HCT116 (cell line): ENCODE measurements at regions not wholly inside any gene's neighbourhood (a gene's known extent, or its start where the extent isn't known, plus 50 kb on each side); places are given as distances from the start of the nearest gene placed in this dataset.

Experiments
- ATAC-seq: fragments of 200-7000 bp; cut with Tn5 transposase; 2 replicates; pipeline ENCODE4 v1.9.1; 2020; ENCODE audit warnings: mild to moderate bottlenecking, moderate library complexity
- BruUV-seq: library from RNA; stranded (reverse); fragments of 400-500 nt; replicated peaks from 2 replicates; lab custom pipeline; 2021; lab: Mats Ljungman, UMichigan
- CTCF ChIA-PET: fragments of 300-600 bp; sonication (Branson Sonifier 250); formaldehyde crosslinking; loops from one replicate; lab custom pipeline; 2021; ENCODE audit warnings: antibody characterized with exemption; lab: Charles Lee
- POLR2A ChIA-PET: fragments of 300-600, 350-600 bp; sonication (Branson Sonifier 250); formaldehyde crosslinking; loops from one replicate; lab custom pipeline; 2021; ENCODE audit warnings: antibody characterized with exemption; lab: Charles Lee
- RAD21 ChIA-PET, 2 experiments: fragments of 300-600 bp; sonication (Branson Sonifier 250); formaldehyde crosslinking; loops; one replicate each; lab custom pipeline; 2023; ENCODE audit warnings: low total read pairs in 2 of 2; ENCODE audit not compliant: uncharacterized antibody in 2 of 2, unreplicated experiment in 2 of 2, low non-redundant PET in 1 of 2; lab: Charles Lee
- DNase-seq: peaks from one replicate; pipeline ENCODE4 v3.0.0-alpha.2; 2010; ENCODE audit warnings: low read depth, low spot score
- H2AFZ ChIP-seq: fragments of 200-600 bp; shearing (Covaris generic), sonication (generic); 2 replicates; pipeline ENCODE4 v1.6.1; 2017; ENCODE audit warnings: low read depth, mixed run types, mixed read lengths, antibody characterized with exemption, low read length; ENCODE audit not compliant: poor library complexity, severe bottlenecking
- H3K27ac ChIP-seq: 2 replicates; pipeline ENCODE4 v1.5.1; 2012; ENCODE audit warnings: low read depth, low read length
- H3K27me3 ChIP-seq: fragments of 200-600 bp; sonication (generic); 2 replicates; pipeline ENCODE4 v1.6.1; 2016; ENCODE audit warnings: mixed run types, low read length, mixed read lengths; ENCODE audit not compliant: insufficient read depth
- H3K36me3 ChIP-seq, 2 experiments: fragments of 200-500 bp in 1 of 2; fragments of 200-600 bp in 1 of 2; sonication (Bioruptor generic) in 1 of 2; sonication (generic) in 1 of 2; 2 replicates each; pipeline versions ENCODE4 v1.5.1 to v1.6.1; 2014 to 2016; ENCODE audit warnings: low read length in 2 of 2, inconsistent platforms in 1 of 2, mixed read lengths in 1 of 2, mixed run types in 1 of 2; ENCODE audit not compliant: insufficient read depth in 2 of 2, control insufficient read depth in 1 of 2
- H3K4me1 ChIP-seq, 2 experiments: fragments of 200-600 bp in 1 of 2; sonication (generic) in 1 of 2; 2 replicates each; pipeline versions ENCODE4 v1.5.1 to v1.6.1; 2012 to 2017; ENCODE audit warnings: low read length in 2 of 2, inconsistent platforms in 1 of 2, mild to moderate bottlenecking in 1 of 2, mixed read lengths in 1 of 2, mixed run types in 1 of 2, moderate library complexity in 1 of 2; ENCODE audit not compliant: insufficient read depth in 2 of 2, control insufficient read depth in 1 of 2
- H3K4me2 ChIP-seq: fragments of 200-600 bp; sonication (generic); 2 replicates; pipeline ENCODE4 v1.6.1; 2017; ENCODE audit warnings: mixed run types, low read length, mixed read lengths
- H3K4me3 ChIP-seq, 2 experiments: fragments of 200-600 bp in 1 of 2; sonication (generic) in 1 of 2; replicated peaks in 1 of 2; 2 replicates each; pipeline ENCODE4 v1.5.1; 2011 to 2016; ENCODE audit warnings: low read length in 2 of 2, control low read depth in 1 of 2, low read depth in 1 of 2, mild to moderate bottlenecking in 1 of 2, mixed read lengths in 1 of 2, mixed run types in 1 of 2
- H3K79me2 ChIP-seq: fragments of 200-600 bp; sonication (generic); 2 replicates; pipeline ENCODE4 v1.6.1; 2017; ENCODE audit warnings: mild to moderate bottlenecking, mixed run types, low read length, moderate library complexity, mixed read lengths; ENCODE audit not compliant: insufficient read depth
- H3K9ac ChIP-seq: fragments of 200-600 bp; sonication (generic); 2 replicates; pipeline ENCODE4 v1.6.1; 2016; ENCODE audit warnings: low read length, mixed read lengths
- H3K9me2 ChIP-seq: fragments of 200-600 bp; sonication (generic), shearing (Covaris generic); 2 replicates; pipeline ENCODE4 v1.6.1; 2017; ENCODE audit warnings: mixed run types, mild to moderate bottlenecking, moderate library complexity; ENCODE audit not compliant: insufficient read depth
- H3K9me3 ChIP-seq, 2 experiments: fragments of 200-500 bp in 1 of 2; fragments of 200-600 bp in 1 of 2; sonication (Bioruptor generic) in 1 of 2; sonication (generic) in 1 of 2; 2 replicates each; pipeline ENCODE4 v1.6.1; 2014 to 2017; ENCODE audit warnings: low read length in 2 of 2, mixed read lengths in 2 of 2, inconsistent platforms in 1 of 2, low read depth in 1 of 2, mild to moderate bottlenecking in 1 of 2, mixed run types in 1 of 2, moderate library complexity in 1 of 2; ENCODE audit not compliant: control insufficient read depth in 1 of 2, insufficient read depth in 1 of 2
- H4K20me1 ChIP-seq: fragments of 200-600 bp; sonication (generic), shearing (Covaris generic); 2 replicates; pipeline ENCODE4 v1.6.1; 2017; ENCODE audit warnings: mixed run types, mild to moderate bottlenecking, moderate library complexity; ENCODE audit not compliant: insufficient read depth
- EGR1 ChIP-seq: IDR thresholded peaks from 2 replicates; pipeline ENCODE4 v1.6.1; 2012; ENCODE audit warnings: low read depth
- ELF1 ChIP-seq: IDR thresholded peaks from 2 replicates; pipeline ENCODE4 v1.6.1; 2012; ENCODE audit warnings: low read depth, borderline replicate concordance
- POLR2AphosphoS5 ChIP-seq: IDR thresholded peaks from 2 replicates; pipeline ENCODE4 v1.6.1; 2011; ENCODE audit warnings: mild to moderate bottlenecking, low read depth, low read length, moderate library complexity
- ZFX ChIP-seq: fragments of 450-650 bp; IDR thresholded peaks from 2 replicates; pipeline ENCODE4 v1.6.1; 2017
- intact Hi-C: fragments of 100-400 bp; cut with micrococcal nuclease; formaldehyde crosslinking; loops from 2 replicates; pipeline ENCODE4 v1.10.0; 2022
- TF ChIP-seq, protein P1 (sequence below): IDR thresholded peaks from 2 replicates; pipeline ENCODE4 v1.6.1; 2012; ENCODE audit warnings: low read depth

DNA sequence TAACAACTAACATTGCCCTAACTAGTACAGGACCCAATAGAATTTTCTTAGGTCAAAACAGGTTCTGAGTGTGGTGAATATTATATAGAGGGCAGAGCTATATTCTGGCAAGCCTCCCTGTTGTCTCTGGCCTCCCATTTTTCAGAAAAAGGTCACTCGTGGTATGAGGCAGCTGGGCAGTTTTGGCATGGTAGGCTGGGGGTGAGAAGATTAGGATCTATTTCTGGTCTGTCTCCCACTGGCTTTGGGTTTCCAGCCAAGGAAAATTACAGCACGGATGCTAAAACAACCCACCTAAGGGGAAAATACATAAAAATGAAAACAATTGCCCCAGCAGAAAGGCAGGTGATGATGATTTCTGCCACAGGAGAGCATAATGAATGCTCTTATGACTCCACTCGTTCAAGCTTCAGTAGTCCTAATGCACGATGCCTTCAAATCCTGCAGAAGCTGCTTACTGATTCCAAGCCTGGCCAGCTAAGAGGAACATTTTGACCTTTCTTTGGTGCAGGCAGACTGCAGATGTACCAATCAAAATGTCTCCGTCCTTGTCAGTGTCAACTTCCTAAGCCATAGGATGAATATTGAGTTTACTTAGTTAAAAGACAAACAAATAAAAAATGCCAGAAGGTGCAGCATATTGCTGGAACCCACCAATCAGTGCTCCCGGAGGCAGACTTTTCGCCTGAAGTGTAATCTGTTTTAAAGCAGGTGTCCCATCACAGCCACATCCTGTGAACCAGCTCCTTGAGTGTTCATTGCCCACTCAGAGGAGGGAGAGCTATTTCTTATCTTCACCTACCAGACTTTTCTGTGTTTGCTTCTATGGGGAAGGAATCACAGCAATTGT, 435.4 kb downstream of the ZSWIM6 start:
- no peak overlapping the region for H3K4me2 ChIP-seq
- intact Hi-C loops, result no loop called here
- TF ChIP-seq ZFX (no peak), EGR1 (no peak), POLR2AphosphoS5 (no peak), ELF1 (no peak)
- TF ChIP-seq, protein P1, sequence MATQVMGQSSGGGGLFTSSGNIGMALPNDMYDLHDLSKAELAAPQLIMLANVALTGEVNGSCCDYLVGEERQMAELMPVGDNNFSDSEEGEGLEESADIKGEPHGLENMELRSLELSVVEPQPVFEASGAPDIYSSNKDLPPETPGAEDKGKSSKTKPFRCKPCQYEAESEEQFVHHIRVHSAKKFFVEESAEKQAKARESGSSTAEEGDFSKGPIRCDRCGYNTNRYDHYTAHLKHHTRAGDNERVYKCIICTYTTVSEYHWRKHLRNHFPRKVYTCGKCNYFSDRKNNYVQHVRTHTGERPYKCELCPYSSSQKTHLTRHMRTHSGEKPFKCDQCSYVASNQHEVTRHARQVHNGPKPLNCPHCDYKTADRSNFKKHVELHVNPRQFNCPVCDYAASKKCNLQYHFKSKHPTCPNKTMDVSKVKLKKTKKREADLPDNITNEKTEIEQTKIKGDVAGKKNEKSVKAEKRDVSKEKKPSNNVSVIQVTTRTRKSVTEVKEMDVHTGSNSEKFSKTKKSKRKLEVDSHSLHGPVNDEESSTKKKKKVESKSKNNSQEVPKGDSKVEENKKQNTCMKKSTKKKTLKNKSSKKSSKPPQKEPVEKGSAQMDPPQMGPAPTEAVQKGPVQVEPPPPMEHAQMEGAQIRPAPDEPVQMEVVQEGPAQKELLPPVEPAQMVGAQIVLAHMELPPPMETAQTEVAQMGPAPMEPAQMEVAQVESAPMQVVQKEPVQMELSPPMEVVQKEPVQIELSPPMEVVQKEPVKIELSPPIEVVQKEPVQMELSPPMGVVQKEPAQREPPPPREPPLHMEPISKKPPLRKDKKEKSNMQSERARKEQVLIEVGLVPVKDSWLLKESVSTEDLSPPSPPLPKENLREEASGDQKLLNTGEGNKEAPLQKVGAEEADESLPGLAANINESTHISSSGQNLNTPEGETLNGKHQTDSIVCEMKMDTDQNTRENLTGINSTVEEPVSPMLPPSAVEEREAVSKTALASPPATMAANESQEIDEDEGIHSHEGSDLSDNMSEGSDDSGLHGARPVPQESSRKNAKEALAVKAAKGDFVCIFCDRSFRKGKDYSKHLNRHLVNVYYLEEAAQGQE, result no peak
- no peaks in the 10 kb centered on the region for H4K20me1 ChIP-seq
- POLR2A ChIA-PET, result no interaction called here
- BruUV-seq, result no TSS peak
- H2AFZ ChIP-seq, result no peak overlapping the region
- no peaks in the 10 kb centered on the region for H3K36me3 ChIP-seq
- H3K9ac ChIP-seq, result no peak overlapping the region
- H3K4me1 ChIP-seq, result no peaks in the 10 kb centered on the region
- H3K9me2 ChIP-seq, result no peaks in the 10 kb centered on the region
- RAD21 ChIA-PET, result no interaction called here
- peaks cover 0 to 3% of the 10 kb centered on the region in 2 experiments; a peak in 1 of 4 replicates for H3K9me3 ChIP-seq
- H3K79me2 ChIP-seq, result no peaks in the 10 kb centered on the region
- CTCF ChIA-PET, result interaction anchor here (1.5 kb wide), 1 partner anchor 15 kb away, joined by 9 read pairs; no protein-coding TSS in a partner anchor
- no peak for ATAC-seq
- DNase-seq, result no peak
- H3K27me3 ChIP-seq, result peaks cover 24% of the 10 kb centered on the region; the same call in 1 of the 2 replicates
- H3K27ac ChIP-seq, result no peak overlapping the region
- H3K4me3 ChIP-seq, result no peak overlapping the region
